ENCODE measurements at regions not wholly inside any gene's neighbourhood (a gene's known extent, or its start where the extent isn't known, plus 50 kb on each side); places are given as distances from the start of the nearest gene placed in this dataset.

- TF ChIP-seq CTCF (conservative IDR thresholded peaks at IDR 0.05; ENCODE audit: low read length) (no peak), EZH2phosphoT487 (IDR thresholded peaks at IDR 0.05; ENCODE audit: borderline replicate concordance) (no peak)
- Histone ChIP-seq H3K36me3 (ENCODE audit: insufficient read depth, low read length) (no peaks in the 10 kb centered on the region), H3K9ac (ENCODE audit: low read depth, low read length, poor library complexity, severe bottlenecking) (no peak overlapping the region), H2AFZ (ENCODE audit: low read length) (no peak overlapping the region), H3K4me2 (ENCODE audit: low read depth, low read length, poor library complexity, severe bottlenecking) (no peak overlapping the region), H3K27me3 (ENCODE audit: insufficient read depth, low read length, poor library complexity, severe bottlenecking) (no peaks in the 10 kb centered on the region), H3F3A (ENCODE audit: low read depth) (no peaks in the 10 kb centered on the region), H3K9me2 (replicated peaks; ENCODE audit: low read depth, low read length) (no peaks in the 10 kb centered on the region), H3K9me3 (ENCODE audit: insufficient read depth, low read depth, low read length) (peaks cover under 1% of the 10 kb centered on the region; the same call in 1 of the 2 replicates), H3K79me2 (ENCODE audit: insufficient read depth, low read length) (no peaks in the 10 kb centered on the region), H3K4me3 (ENCODE audit: low read length, poor library complexity, severe bottlenecking) (no peak overlapping the region), H3K4me1 (ENCODE audit: insufficient read depth, low read length, poor library complexity, severe bottlenecking) (no peaks in the 10 kb centered on the region), H4K20me1 (ENCODE audit: insufficient read depth, low read length, poor library complexity, severe bottlenecking) (no peaks in the 10 kb centered on the region)
These were observed 186.9 kb downstream of the SETD4 start for GRCh38 chr21:35873441-35873840.

GRCh38 chr21:35871906-35872305, 188.4 kb downstream of the SETD4 start:
- no peaks in the 10 kb centered on the region for H3K79me2 ChIP-seq (ENCODE audit: insufficient read depth, low read length)
- no peaks in the 10 kb centered on the region for H3K27me3 ChIP-seq (ENCODE audit: insufficient read depth, low read length, poor library complexity, severe bottlenecking)
- no peak overlapping the region for H3K4me2 ChIP-seq (ENCODE audit: low read depth, low read length, poor library complexity, severe bottlenecking)
- no peaks in the 10 kb centered on the region for H3K36me3 ChIP-seq (ENCODE audit: insufficient read depth, low read length)
- H4K20me1 ChIP-seq (ENCODE audit: insufficient read depth, low read length, poor library complexity, severe bottlenecking) = no peaks in the 10 kb centered on the region
- TF ChIP-seq CTCF (conservative IDR thresholded peaks at IDR 0.05; ENCODE audit: low read length) (no peak), EZH2phosphoT487 (IDR thresholded peaks at IDR 0.05; ENCODE audit: borderline replicate concordance) (no peak)
- no peak overlapping the region for H3K4me3 ChIP-seq (ENCODE audit: low read length, poor library complexity, severe bottlenecking)
- peaks cover 7% of the 10 kb centered on the region; the same call in 1 of the 2 replicates for H3K9me3 ChIP-seq (ENCODE audit: insufficient read depth, low read depth, low read length)
- no peaks in the 10 kb centered on the region for H3F3A ChIP-seq (ENCODE audit: low read depth)
- H2AFZ ChIP-seq (ENCODE audit: low read length) = no peak overlapping the region
- H3K4me1 ChIP-seq (ENCODE audit: insufficient read depth, low read length, poor library complexity, severe bottlenecking) = no peaks in the 10 kb centered on the region
- H3K9ac ChIP-seq (ENCODE audit: low read depth, low read length, poor library complexity, severe bottlenecking) = no peak overlapping the region
- no peaks in the 10 kb centered on the region for H3K9me2 ChIP-seq (replicated peaks; ENCODE audit: low read depth, low read length)

- no peaks in the 10 kb centered on the region for H3K4me1 ChIP-seq (ENCODE audit: insufficient read depth, low read length, poor library complexity, severe bottlenecking)
- no peaks in the 10 kb centered on the region for H3K9me2 ChIP-seq (replicated peaks; ENCODE audit: low read depth, low read length)
- no peak overlapping the region for H3K4me2 ChIP-seq (ENCODE audit: low read depth, low read length, poor library complexity, severe bottlenecking)
- TF ChIP-seq CTCF (conservative IDR thresholded peaks at IDR 0.05; ENCODE audit: low read length) (no peak), EZH2phosphoT487 (IDR thresholded peaks at IDR 0.05; ENCODE audit: borderline replicate concordance) (no peak)
- H3K9me3 ChIP-seq (ENCODE audit: insufficient read depth, low read depth, low read length) = peaks cover 7% of the 10 kb centered on the region; the same call in 1 of the 2 replicates
- no peak overlapping the region for H2AFZ ChIP-seq (ENCODE audit: low read length)
- no peaks in the 10 kb centered on the region for H3K79me2 ChIP-seq (ENCODE audit: insufficient read depth, low read length)
- H3K9ac ChIP-seq (ENCODE audit: low read depth, low read length, poor library complexity, severe bottlenecking) = no peak overlapping the region
- H3K36me3 ChIP-seq (ENCODE audit: insufficient read depth, low read length) = no peaks in the 10 kb centered on the region
- H3K4me3 ChIP-seq (ENCODE audit: low read length, poor library complexity, severe bottlenecking) = no peak overlapping the region
- no peaks in the 10 kb centered on the region for H4K20me1 ChIP-seq (ENCODE audit: insufficient read depth, low read length, poor library complexity, severe bottlenecking)
- no peaks in the 10 kb centered on the region for H3K27me3 ChIP-seq (ENCODE audit: insufficient read depth, low read length, poor library complexity, severe bottlenecking)
- H3F3A ChIP-seq (ENCODE audit: low read depth) = no peaks in the 10 kb centered on the region
These were observed 191.5 kb downstream of the SETD4 start for GRCh38 chr21:35868869-35869223.
